ENCODE measurements at regions not wholly inside any gene's neighbourhood (a gene's known extent, or its start where the extent isn't known, plus 50 kb on each side); places are given as distances from the start of the nearest gene placed in this dataset.

DNA sequence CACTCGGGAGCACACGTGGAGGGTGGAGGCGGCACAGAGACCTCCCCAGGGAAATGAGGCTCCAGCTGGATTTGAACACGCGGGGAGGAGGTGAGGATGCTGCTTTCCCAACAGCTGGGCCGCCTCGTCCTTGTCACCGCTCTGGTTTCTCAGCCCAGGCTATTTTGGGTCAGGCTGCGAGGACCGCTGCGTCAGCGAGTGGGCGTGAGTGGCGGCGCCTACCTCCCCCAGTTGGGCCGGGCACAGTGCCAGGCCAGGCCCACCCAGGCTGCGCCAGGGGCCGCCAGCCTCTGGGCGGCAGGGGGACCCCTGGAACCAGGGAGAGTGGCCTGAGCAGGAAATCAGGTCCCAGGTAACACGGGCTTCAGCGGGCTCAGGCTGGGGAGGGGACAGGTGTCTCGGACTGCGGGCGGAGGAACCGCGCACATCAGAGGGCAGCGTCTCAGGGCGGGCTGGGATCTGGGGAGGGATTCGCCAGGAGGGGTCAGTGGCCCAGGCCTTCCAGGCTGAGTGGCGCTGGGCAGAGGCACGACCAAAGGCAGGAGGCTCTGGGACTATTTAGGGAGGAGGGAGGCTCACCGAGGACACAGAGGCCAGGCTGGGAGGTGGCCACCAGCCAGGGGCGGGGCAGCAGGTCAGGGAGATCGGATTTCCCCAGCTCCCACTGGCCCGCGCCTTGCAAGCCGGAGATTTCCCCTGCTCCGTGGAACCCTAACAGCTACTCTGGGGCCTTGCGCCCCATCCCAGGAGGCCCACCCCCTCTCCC lies 125.2 kb upstream of the RET start:
- H3K4me3 ChIP-seq (ENCODE audit: low read depth, poor library complexity, severe bottlenecking): no peak overlapping the region
- DNase-seq (ENCODE audit: low spot score in 2 of 2): peak; percentile 14 to 84
- TF ChIP-seq CTCF (IDR thresholded peaks at IDR 0.05) (no peak), POLR2A (IDR thresholded peaks at IDR 0.05) (no peak)
- intact Hi-C loops (cut with DNase I; ENCODE audit: low total_unique reads): no loop called here
- 12 to 23% methylated on average over 22 to 25 of the region's 39 CpGs for WGBS, 2 donors

DNA sequence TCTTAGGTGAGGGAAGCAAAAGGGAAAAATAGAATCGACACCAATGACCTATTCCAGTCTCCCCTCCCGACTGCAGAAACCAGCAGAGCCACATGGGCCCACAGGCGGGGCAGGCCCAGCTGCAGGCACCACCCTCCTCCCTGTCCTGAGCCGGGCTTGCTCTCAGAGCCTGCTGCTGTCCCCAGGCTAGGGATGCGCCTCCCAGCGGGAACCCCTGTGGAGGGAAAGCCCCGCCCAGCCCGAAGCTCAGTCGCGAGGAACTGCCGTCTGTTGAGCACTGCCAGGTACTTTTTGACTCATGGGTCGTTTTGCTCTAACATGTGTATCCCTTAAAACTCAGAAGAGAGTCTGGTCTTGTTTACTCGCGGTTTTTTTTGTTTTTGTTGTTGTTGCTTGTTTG lies 124.5 kb upstream of the RET start:
- WGBS, 2 donors: 12 to 18% methylated on average over 14 of the region's 14 CpGs
- no peak overlapping the region for H3K4me3 ChIP-seq (ENCODE audit: low read depth, poor library complexity, severe bottlenecking)
- intact Hi-C loops (cut with DNase I; ENCODE audit: low total_unique reads): no loop called here
- no peak for TF ChIP-seq CTCF (IDR thresholded peaks at IDR 0.05)
- TF ChIP-seq POLR2A (IDR thresholded peaks at IDR 0.05): no peak
- peak; percentile 42 to 88 for DNase-seq (ENCODE audit: low spot score in 2 of 2)

DNA sequence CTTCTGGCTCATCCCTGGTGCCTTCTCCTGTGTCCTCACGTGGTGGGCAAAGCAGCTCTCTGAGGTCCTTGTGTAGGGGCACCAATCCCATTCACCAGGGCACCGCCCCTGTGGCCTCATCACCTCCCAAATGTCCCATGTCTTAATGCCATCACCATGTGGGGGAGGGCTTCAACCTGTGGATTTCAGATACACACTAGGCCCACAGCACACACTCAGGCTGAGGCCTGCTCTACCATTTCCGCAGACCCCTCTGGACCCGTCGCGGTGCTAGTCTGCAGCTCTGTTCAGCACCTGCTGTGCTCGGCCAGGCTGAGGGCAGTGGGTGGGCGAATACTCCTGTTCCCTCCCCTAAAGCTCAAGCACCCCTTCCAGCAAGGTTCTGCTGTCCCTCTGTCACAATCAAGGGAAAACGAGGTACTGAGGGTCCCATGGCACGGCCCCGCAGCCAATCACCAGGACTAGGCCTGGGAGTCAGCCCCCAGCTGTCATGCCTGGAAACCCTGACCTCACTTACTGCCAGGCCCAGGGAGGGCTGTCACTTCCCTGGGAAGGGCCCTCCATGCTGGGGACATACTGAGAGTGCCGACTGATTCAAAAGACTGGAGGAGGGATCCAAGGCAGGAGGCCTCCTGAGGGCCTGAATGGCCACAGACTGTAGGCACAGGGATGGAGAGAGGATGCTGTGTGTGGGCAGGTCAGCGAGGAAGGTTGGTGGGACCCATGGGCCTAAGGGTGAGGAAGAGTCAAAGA lies 123.8 kb upstream of the RET start:
- intact Hi-C loops (cut with DNase I; ENCODE audit: low total_unique reads): no loop called here
- peak; percentile 8 to 78 for DNase-seq (ENCODE audit: low spot score in 2 of 2)
- H3K4me3 ChIP-seq (ENCODE audit: low read depth, poor library complexity, severe bottlenecking): no peak overlapping the region
- TF ChIP-seq POLR2A (IDR thresholded peaks at IDR 0.05) (no peak), CTCF (IDR thresholded peaks at IDR 0.05) (no peak)
- 87 to 92% methylated on average over 13 of the region's 13 CpGs for WGBS, 2 donors

GRCh38 chr10:42953684-42954674 lies 122.9 kb upstream of the RET start:
- WGBS, 2 donors: 82 to 91% methylated on average over 18 to 20 of the region's 20 CpGs
- intact Hi-C loops (cut with DNase I; ENCODE audit: low total_unique reads): no loop called here
- TF ChIP-seq CTCF (IDR thresholded peaks at IDR 0.05) (no peak), POLR2A (IDR thresholded peaks at IDR 0.05) (no peak)
- peak; percentile 11 to 74 for DNase-seq (ENCODE audit: low spot score in 2 of 2)
- H3K4me3 ChIP-seq (ENCODE audit: low read depth, poor library complexity, severe bottlenecking): no peak overlapping the region

GRCh38 chr10:42954766-42955492 lies 121.9 kb upstream of the RET start:
- no peak for TF ChIP-seq CTCF (IDR thresholded peaks at IDR 0.05)
- TF ChIP-seq POLR2A (IDR thresholded peaks at IDR 0.05): no peak
- peak in 1 of 2 donors; percentile 65 for DNase-seq (ENCODE audit: low spot score in 2 of 2)
- no peak overlapping the region for H3K4me3 ChIP-seq (ENCODE audit: low read depth, poor library complexity, severe bottlenecking)
- intact Hi-C loops (cut with DNase I; ENCODE audit: low total_unique reads): no loop called here
- 68 to 78% methylated on average over 4 of the region's 4 CpGs for WGBS, 2 donors

Data from lower leg skin (tissue), 4 donors.